DND-41 (cell line): ENCODE measurements at regions not wholly inside any gene's neighbourhood (a gene's known extent, or its start where the extent isn't known, plus 50 kb on each side); places are given as distances from the start of the nearest gene placed in this dataset.

Source experiments
- ATAC-seq: fragments of 200-7000 bp; cut with Tn5 transposase; 3 replicates; pipeline ENCODE4 v1.9.1; 2021; ENCODE audit warnings: low read depth; ENCODE audit not compliant: insufficient read depth
- DNase-seq: peaks from one replicate; pipeline ENCODE4 v3.0.0-alpha.2; 2020
- H2AFZ ChIP-seq: 2 replicates; pipeline ENCODE4 v1.6.0; 2012; ENCODE audit warnings: low read depth, low read length
- H3K27ac ChIP-seq: 2 replicates; pipeline ENCODE4 v1.5.1; 2012; ENCODE audit warnings: low read length, inconsistent platforms
- H3K27me3 ChIP-seq: fragments of 200-600 bp; sonication (generic); 2 replicates; pipeline ENCODE4 v1.6.0; 2012; ENCODE audit warnings: low read length, mild to moderate bottlenecking, inconsistent platforms; ENCODE audit not compliant: insufficient read depth, poor library complexity
- H3K36me3 ChIP-seq: 2 replicates; pipeline ENCODE4 v1.5.1; 2012; ENCODE audit warnings: low read length, inconsistent platforms; ENCODE audit not compliant: insufficient read depth
- H3K4me1 ChIP-seq: 2 replicates; pipeline ENCODE4 v1.5.1; 2012; ENCODE audit warnings: mild to moderate bottlenecking, low read length; ENCODE audit not compliant: insufficient read depth
- H3K4me2 ChIP-seq: 2 replicates; pipeline ENCODE4 v1.6.0; 2012; ENCODE audit warnings: mild to moderate bottlenecking, moderate library complexity, low read length, inconsistent platforms; ENCODE audit not compliant: insufficient read depth
- H3K4me3 ChIP-seq, 2 experiments: fragments of 200-600 bp in 1 of 2; shearing (Covaris generic) in 1 of 2; 2 replicates each; pipeline ENCODE4 v1.5.1; 2012 to 2016; ENCODE audit warnings: inconsistent platforms in 2 of 2, low read length in 2 of 2, mild to moderate bottlenecking in 2 of 2, low read depth in 1 of 2, moderate library complexity in 1 of 2
- H3K79me2 ChIP-seq: 2 replicates; pipeline ENCODE4 v1.6.0; 2012; ENCODE audit warnings: low read length, inconsistent platforms; ENCODE audit not compliant: insufficient read depth
- H3K9ac ChIP-seq: 2 replicates; pipeline ENCODE4 v1.6.0; 2012; ENCODE audit warnings: low read depth, mild to moderate bottlenecking, inconsistent platforms, low read length, moderate library complexity
- H3K9me3 ChIP-seq: 2 replicates; pipeline ENCODE4 v1.5.1; 2012; ENCODE audit warnings: low read length, moderate library complexity, mild to moderate bottlenecking, inconsistent platforms; ENCODE audit not compliant: insufficient read depth, severe bottlenecking
- H4K20me1 ChIP-seq: 2 replicates; pipeline ENCODE4 v1.6.0; 2012; ENCODE audit warnings: low read length; ENCODE audit not compliant: insufficient read depth
- EZH2 ChIP-seq: IDR thresholded peaks from 3 replicates; pipeline ENCODE4 v1.6.1; 2012; ENCODE audit warnings: borderline replicate concordance, low read depth, mild to moderate bottlenecking, moderate library complexity, low read length, inconsistent platforms; ENCODE audit not compliant: severe bottlenecking
- TF ChIP-seq, protein P1 (sequence below): IDR thresholded peaks from 2 replicates; pipeline ENCODE4 v1.5.1; 2012; ENCODE audit warnings: borderline replicate concordance, low read length, moderate library complexity, mild to moderate bottlenecking; ENCODE audit not compliant: poor library complexity, severe bottlenecking; ENCODE audit errors: extremely low read depth

DNA sequence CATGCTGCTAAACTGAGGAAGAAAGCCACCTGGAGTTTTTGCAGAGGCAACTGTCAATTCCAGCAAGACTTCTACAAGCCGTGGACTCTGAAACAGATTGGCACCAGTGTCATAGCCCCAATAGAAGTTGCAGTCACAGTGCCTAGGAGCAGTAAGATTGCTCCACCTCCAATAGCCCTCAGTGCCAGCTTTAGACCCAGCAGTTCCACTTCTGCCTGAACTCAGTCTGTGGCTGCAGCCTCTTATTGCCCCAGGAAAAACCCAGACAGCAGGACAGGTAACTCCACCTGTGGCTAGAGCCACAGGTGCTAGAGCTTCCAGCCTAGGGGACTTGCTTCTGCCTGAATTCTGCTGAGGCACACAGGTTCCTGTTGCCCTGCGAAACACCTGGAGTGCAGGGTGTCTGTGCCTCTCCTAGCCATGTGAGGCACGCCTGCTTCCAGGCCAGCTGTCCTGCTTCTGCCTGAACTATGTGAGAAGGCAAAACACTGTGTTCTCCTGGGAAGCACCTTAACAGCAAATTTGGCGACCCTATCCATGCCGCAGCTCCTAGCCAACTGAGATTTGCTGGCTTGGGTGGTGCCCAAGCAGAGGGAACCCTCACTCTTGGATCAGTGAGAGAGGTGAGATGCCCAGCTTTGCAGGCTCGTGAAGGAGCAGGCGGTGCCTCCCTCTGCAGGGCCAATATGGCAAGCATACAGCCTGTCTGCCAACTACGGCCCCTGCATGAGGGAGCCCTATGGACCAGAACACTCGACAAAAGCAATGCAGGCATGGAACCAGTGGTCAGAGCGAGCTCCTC lies 607.6 kb downstream of the PCDH17 start:
- H2AFZ ChIP-seq, result no peak overlapping the region
- H4K20me1 ChIP-seq, result no peaks in the 10 kb centered on the region
- ATAC-seq, result no peak
- H3K27me3 ChIP-seq, result no peaks in the 10 kb centered on the region
- no peaks in the 10 kb centered on the region for H3K79me2 ChIP-seq
- TF ChIP-seq EZH2, result no peak
- TF ChIP-seq, protein P1, sequence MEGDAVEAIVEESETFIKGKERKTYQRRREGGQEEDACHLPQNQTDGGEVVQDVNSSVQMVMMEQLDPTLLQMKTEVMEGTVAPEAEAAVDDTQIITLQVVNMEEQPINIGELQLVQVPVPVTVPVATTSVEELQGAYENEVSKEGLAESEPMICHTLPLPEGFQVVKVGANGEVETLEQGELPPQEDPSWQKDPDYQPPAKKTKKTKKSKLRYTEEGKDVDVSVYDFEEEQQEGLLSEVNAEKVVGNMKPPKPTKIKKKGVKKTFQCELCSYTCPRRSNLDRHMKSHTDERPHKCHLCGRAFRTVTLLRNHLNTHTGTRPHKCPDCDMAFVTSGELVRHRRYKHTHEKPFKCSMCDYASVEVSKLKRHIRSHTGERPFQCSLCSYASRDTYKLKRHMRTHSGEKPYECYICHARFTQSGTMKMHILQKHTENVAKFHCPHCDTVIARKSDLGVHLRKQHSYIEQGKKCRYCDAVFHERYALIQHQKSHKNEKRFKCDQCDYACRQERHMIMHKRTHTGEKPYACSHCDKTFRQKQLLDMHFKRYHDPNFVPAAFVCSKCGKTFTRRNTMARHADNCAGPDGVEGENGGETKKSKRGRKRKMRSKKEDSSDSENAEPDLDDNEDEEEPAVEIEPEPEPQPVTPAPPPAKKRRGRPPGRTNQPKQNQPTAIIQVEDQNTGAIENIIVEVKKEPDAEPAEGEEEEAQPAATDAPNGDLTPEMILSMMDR, result no peak
- H3K4me1 ChIP-seq, result no peaks in the 10 kb centered on the region
- H3K4me3 ChIP-seq, result no peak overlapping the region
- H3K9me3 ChIP-seq, result no peaks in the 10 kb centered on the region
- H3K9ac ChIP-seq, result no peak overlapping the region
- no peak overlapping the region for H3K27ac ChIP-seq
- no peak for DNase-seq
- H3K36me3 ChIP-seq, result no peaks in the 10 kb centered on the region
- no peak overlapping the region for H3K4me2 ChIP-seq

- Histone ChIP-seq H3K4me2 (no peak overlapping the region), H3K27ac (no peak overlapping the region), H3K4me3 (no peak overlapping the region), H4K20me1 (no peaks in the 10 kb centered on the region), H2AFZ (no peak overlapping the region), H3K36me3 (no peaks in the 10 kb centered on the region), H3K27me3 (no peaks in the 10 kb centered on the region), H3K4me1 (no peaks in the 10 kb centered on the region), H3K9ac (no peak overlapping the region), H3K79me2 (no peaks in the 10 kb centered on the region), H3K9me3 (no peaks in the 10 kb centered on the region)
- DNase-seq, result no peak
- ATAC-seq, result no peak
- no peak for TF ChIP-seq EZH2
- TF ChIP-seq, protein P1, result no peak
Measured at GRCh38 chr13:58239774-58240268, 608.3 kb downstream of the PCDH17 start.

- Histone ChIP-seq H3K36me3 (no peaks in the 10 kb centered on the region), H3K9ac (no peak overlapping the region), H3K4me1 (no peaks in the 10 kb centered on the region), H3K27me3 (no peaks in the 10 kb centered on the region), H3K9me3 (no peaks in the 10 kb centered on the region), H3K27ac (no peak overlapping the region), H3K4me3 (no peak overlapping the region), H3K4me2 (no peak overlapping the region), H4K20me1 (no peaks in the 10 kb centered on the region), H3K79me2 (no peaks in the 10 kb centered on the region), H2AFZ (no peak overlapping the region)
- ATAC-seq, result no peak
- DNase-seq, result no peak
- no peak for TF ChIP-seq EZH2
- TF ChIP-seq, protein P1, result no peak
Measured at GRCh38 chr13:58247080-58247479, 615.5 kb downstream of the PCDH17 start.

GRCh38 chr13:58254943-58255342 lies 623.4 kb downstream of the PCDH17 start:
- ATAC-seq (no peak), DNase-seq (no peak)
- H3K4me3 ChIP-seq, result no peak overlapping the region
- H3K9me3 ChIP-seq, result no peaks in the 10 kb centered on the region
- H3K36me3 ChIP-seq, result no peaks in the 10 kb centered on the region
- no peak overlapping the region for H3K9ac ChIP-seq
- H3K4me2 ChIP-seq, result no peak overlapping the region
- TF ChIP-seq, protein P1, result no peak
- no peak for TF ChIP-seq EZH2
- no peaks in the 10 kb centered on the region for H3K4me1 ChIP-seq
- no peak overlapping the region for H2AFZ ChIP-seq
- no peaks in the 10 kb centered on the region for H4K20me1 ChIP-seq
- H3K27ac ChIP-seq, result no peak overlapping the region
- H3K27me3 ChIP-seq, result no peaks in the 10 kb centered on the region
- H3K79me2 ChIP-seq, result no peaks in the 10 kb centered on the region
